Choroid plexus epithelial cell (primary cell): ENCODE measurements at regions not wholly inside any gene's neighbourhood (a gene's known extent, or its start where the extent isn't known, plus 50 kb on each side); places are given as distances from the start of the nearest gene placed in this dataset.

Experiments used
- DNase-seq: peaks from one replicate; pipeline ENCODE4 v3.0.0-alpha.2; 2010; ENCODE audit warnings: low read depth
- H3K4me3 ChIP-seq: 2 replicates; pipeline ENCODE4 v1.5.1; 2011; ENCODE audit warnings: low read depth, mild to moderate bottlenecking, control low read depth, low read length, moderate library complexity
- CTCF ChIP-seq: conservative IDR thresholded peaks from 2 replicates; pipeline ENCODE4 v1.5.1; 2011; ENCODE audit warnings: low read depth, mild to moderate bottlenecking, control low read depth, inconsistent platforms, low read length, moderate library complexity

- no peak for TF ChIP-seq CTCF
- DNase-seq = no peak
- H3K4me3 ChIP-seq = no peak overlapping the region
These were observed 216.4 kb upstream of the NECTIN3 start for GRCh38 chr3:110855207-110855606.

- no peak for TF ChIP-seq CTCF
- H3K4me3 ChIP-seq = no peak overlapping the region
- no peak for DNase-seq
These were observed 214.7 kb upstream of the NECTIN3 start for GRCh38 chr3:110856916-110857315.

- H3K4me3 ChIP-seq = no peak overlapping the region
- DNase-seq = no peak
- TF ChIP-seq CTCF = no peak
These were observed 213.1 kb upstream of the NECTIN3 start for GRCh38 chr3:110858549-110858948.

GRCh38 chr3:110859336-110859735 lies 212.3 kb upstream of the NECTIN3 start:
- no peak for DNase-seq
- TF ChIP-seq CTCF = no peak
- no peak overlapping the region for H3K4me3 ChIP-seq

- no peak overlapping the region for H3K4me3 ChIP-seq
- TF ChIP-seq CTCF = no peak
These were observed 211.6 kb upstream of the NECTIN3 start for GRCh38 chr3:110859993-110860392.

GRCh38 chr3:110865934-110866333 lies 205.7 kb upstream of the NECTIN3 start:
- no peak for DNase-seq
- H3K4me3 ChIP-seq = no peak overlapping the region

More at GRCh38 chr3:110859993-110860392, 211.6 kb upstream of the NECTIN3 start:
- DNase-seq = no peak

More at GRCh38 chr3:110865934-110866333, 205.7 kb upstream of the NECTIN3 start:
- TF ChIP-seq CTCF = no peak
